GM12891 (cell line): ENCODE measurements at regions not wholly inside any gene's neighbourhood (a gene's known extent, or its start where the extent isn't known, plus 50 kb on each side); places are given as distances from the start of the nearest gene placed in this dataset.

Source experiments
- POLR2A ChIP-seq: IDR thresholded peaks from 2 replicates; pipeline ENCODE4 v1.6.1; 2011; ENCODE audit warnings: low read depth, low read length, control low read depth
- POLR2AphosphoS5 ChIP-seq: IDR thresholded peaks from 2 replicates; pipeline ENCODE4 v1.6.1; 2011; ENCODE audit warnings: low read depth, low read length, control low read depth
- TAF1 ChIP-seq: IDR thresholded peaks from 2 replicates; pipeline ENCODE4 v1.6.1; 2011; ENCODE audit warnings: low read depth, low read length, control low read depth

DNA sequence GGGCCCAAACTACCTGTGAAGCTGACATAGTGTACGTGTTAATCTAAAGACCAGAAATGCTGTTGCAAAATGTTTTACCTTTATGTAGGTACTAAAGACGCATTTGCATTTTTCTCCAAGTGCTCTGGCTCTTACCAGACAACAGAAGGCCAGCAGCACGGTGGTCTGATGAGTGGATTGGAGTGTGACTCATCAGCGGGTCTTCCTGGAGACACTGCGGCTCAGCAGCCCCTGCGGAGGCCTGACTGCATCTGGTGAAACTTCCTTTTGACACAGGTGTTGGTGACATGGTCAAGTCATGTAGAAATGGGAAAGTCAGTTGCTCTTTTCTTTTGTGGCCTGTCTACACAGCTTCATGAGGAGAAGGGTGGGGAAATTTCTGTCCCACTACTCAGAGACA, 723.6 kb downstream of the INHBA start:
- no peak for TF ChIP-seq POLR2A
- no peak for TF ChIP-seq TAF1
- TF ChIP-seq POLR2AphosphoS5 = no peak
